Loucy (cell line): ENCODE measurements at regions not wholly inside any gene's neighbourhood (a gene's known extent, or its start where the extent isn't known, plus 50 kb on each side); places are given as distances from the start of the nearest gene placed in this dataset.

Source experiments
- H2AFZ ChIP-seq: fragments of 200-600 bp; sonication (generic); 2 replicates; pipeline ENCODE4 v1.6.0; 2016; ENCODE audit warnings: antibody characterized with exemption, mild to moderate bottlenecking, low read length, moderate library complexity
- H3F3A ChIP-seq: fragments of 200-600 bp; 2 replicates; pipeline ENCODE4 v1.6.0; 2016; ENCODE audit warnings: antibody characterized with exemption, low read depth, mild to moderate bottlenecking
- H3K27me3 ChIP-seq: fragments of 200-600 bp; sonication (generic); 2 replicates; pipeline ENCODE4 v1.6.1; 2014; ENCODE audit warnings: low read length, mild to moderate bottlenecking; ENCODE audit not compliant: insufficient read depth, poor library complexity, severe bottlenecking
- H3K36me3 ChIP-seq: fragments of 200-600 bp; sonication (generic); 2 replicates; pipeline ENCODE4 v1.6.1; 2016; ENCODE audit warnings: low read length; ENCODE audit not compliant: insufficient read depth
- H3K4me1 ChIP-seq: fragments of 200-600 bp; sonication (generic); 2 replicates; pipeline ENCODE4 v1.5.1; 2014; ENCODE audit warnings: low read length, mild to moderate bottlenecking; ENCODE audit not compliant: insufficient read depth, poor library complexity, severe bottlenecking
- H3K4me2 ChIP-seq: fragments of 200-600 bp; sonication (generic); 2 replicates; pipeline ENCODE4 v1.6.0; 2014; ENCODE audit warnings: antibody characterized with exemption, low read length, low read depth, mild to moderate bottlenecking; ENCODE audit not compliant: poor library complexity, severe bottlenecking
- H3K4me3 ChIP-seq: fragments of 200-600 bp; sonication (generic); 2 replicates; pipeline ENCODE4 v1.5.1; 2014; ENCODE audit warnings: low read length, mild to moderate bottlenecking, mixed read lengths; ENCODE audit not compliant: poor library complexity, severe bottlenecking
- H3K79me2 ChIP-seq: fragments of 200-600 bp; sonication (generic); 2 replicates; pipeline ENCODE4 v1.6.1; 2014; ENCODE audit warnings: low read length; ENCODE audit not compliant: insufficient read depth
- H3K9ac ChIP-seq: fragments of 200-600 bp; sonication (generic); 2 replicates; pipeline ENCODE4 v1.6.0; 2014; ENCODE audit warnings: mild to moderate bottlenecking, low read depth, low read length, moderate library complexity; ENCODE audit not compliant: poor library complexity, severe bottlenecking
- H3K9me2 ChIP-seq: fragments of 200-600 bp; sonication (generic); replicated peaks from 2 replicates; pipeline ENCODE4 v1.6.1; 2016; ENCODE audit warnings: low read depth, low read length, mixed read lengths
- H3K9me3 ChIP-seq: fragments of 200-600 bp; sonication (generic); 2 replicates; pipeline ENCODE4 v1.6.1; 2014; ENCODE audit warnings: mild to moderate bottlenecking, antibody characterized with exemption, low read length, low read depth; ENCODE audit not compliant: insufficient read depth
- H4K20me1 ChIP-seq: fragments of 200-600 bp; sonication (generic); 2 replicates; pipeline ENCODE4 v1.6.0; 2014; ENCODE audit warnings: antibody characterized with exemption, low read length, mild to moderate bottlenecking; ENCODE audit not compliant: insufficient read depth, poor library complexity, severe bottlenecking
- EZH2phosphoT487 ChIP-seq: fragments of 200-600 bp; IDR thresholded peaks from 2 replicates; pipeline ENCODE4 v1.6.1; 2018; ENCODE audit warnings: antibody characterized with exemption, mild to moderate bottlenecking, moderate library complexity, borderline replicate concordance
- TF ChIP-seq, protein P1 (sequence below): fragments of 200-600 bp; sonication (generic); conservative IDR thresholded peaks from 2 replicates; pipeline ENCODE4 v1.5.1; 2014; ENCODE audit warnings: mild to moderate bottlenecking, antibody characterized with exemption, low read length

DNA sequence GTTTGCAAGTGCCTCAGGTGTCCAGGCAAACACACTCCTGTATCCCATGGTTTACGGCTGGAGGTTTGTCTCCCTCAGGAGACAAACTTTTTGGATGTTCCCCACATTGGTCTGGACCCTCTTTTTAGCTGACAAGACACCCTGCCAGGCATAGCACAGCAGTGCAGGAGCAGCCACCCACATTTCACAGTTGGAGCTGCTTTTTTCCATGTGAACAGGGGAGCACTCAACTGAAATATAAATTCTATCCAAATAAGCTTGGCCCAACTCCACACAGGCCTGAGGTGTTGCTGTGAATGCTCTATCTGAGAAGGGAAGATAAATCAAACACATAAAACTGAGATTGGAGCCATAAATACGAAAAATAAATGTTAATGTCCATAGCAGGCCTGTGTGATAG, 501.3 kb upstream of the IL12A start:
- H4K20me1 ChIP-seq: no peaks in the 10 kb centered on the region
- no peaks in the 10 kb centered on the region for H3K36me3 ChIP-seq
- H3K4me1 ChIP-seq: no peaks in the 10 kb centered on the region
- H3K9ac ChIP-seq: no peak overlapping the region
- no peaks in the 10 kb centered on the region for H3K9me2 ChIP-seq
- H3F3A ChIP-seq: no peaks in the 10 kb centered on the region
- no peak for TF ChIP-seq EZH2phosphoT487
- TF ChIP-seq, protein P1, sequence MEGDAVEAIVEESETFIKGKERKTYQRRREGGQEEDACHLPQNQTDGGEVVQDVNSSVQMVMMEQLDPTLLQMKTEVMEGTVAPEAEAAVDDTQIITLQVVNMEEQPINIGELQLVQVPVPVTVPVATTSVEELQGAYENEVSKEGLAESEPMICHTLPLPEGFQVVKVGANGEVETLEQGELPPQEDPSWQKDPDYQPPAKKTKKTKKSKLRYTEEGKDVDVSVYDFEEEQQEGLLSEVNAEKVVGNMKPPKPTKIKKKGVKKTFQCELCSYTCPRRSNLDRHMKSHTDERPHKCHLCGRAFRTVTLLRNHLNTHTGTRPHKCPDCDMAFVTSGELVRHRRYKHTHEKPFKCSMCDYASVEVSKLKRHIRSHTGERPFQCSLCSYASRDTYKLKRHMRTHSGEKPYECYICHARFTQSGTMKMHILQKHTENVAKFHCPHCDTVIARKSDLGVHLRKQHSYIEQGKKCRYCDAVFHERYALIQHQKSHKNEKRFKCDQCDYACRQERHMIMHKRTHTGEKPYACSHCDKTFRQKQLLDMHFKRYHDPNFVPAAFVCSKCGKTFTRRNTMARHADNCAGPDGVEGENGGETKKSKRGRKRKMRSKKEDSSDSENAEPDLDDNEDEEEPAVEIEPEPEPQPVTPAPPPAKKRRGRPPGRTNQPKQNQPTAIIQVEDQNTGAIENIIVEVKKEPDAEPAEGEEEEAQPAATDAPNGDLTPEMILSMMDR: no peak
- no peak overlapping the region for H3K4me2 ChIP-seq
- H2AFZ ChIP-seq: no peak overlapping the region
- H3K4me3 ChIP-seq: no peak overlapping the region
- H3K9me3 ChIP-seq: no peaks in the 10 kb centered on the region
- no peaks in the 10 kb centered on the region for H3K79me2 ChIP-seq
- H3K27me3 ChIP-seq: no peaks in the 10 kb centered on the region

DNA sequence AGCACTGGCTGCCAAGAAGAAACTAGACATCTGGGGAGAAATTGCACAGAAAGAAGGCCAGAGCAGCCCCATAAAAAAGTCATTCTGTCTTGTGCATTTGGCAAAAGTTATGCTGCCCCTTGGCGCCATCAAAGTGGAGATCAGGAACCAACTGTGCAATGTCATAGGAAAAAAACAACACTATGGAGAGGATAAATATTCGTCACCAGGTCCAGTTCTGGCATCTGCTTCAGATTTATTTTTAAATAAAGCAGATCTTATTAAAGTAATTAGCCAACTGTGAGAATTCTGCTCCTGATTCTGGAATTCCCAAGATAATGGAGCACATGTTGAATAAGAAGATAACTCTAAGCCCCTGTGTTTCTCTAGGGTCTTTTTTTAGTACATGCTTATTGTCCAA, 500.0 kb upstream of the IL12A start:
- no peaks in the 10 kb centered on the region for H3K4me1 ChIP-seq
- no peaks in the 10 kb centered on the region for H3K9me2 ChIP-seq
- H2AFZ ChIP-seq: no peak overlapping the region
- H3K9ac ChIP-seq: no peak overlapping the region
- no peaks in the 10 kb centered on the region for H3K27me3 ChIP-seq
- no peak for TF ChIP-seq EZH2phosphoT487
- TF ChIP-seq, protein P1: no peak
- H3K79me2 ChIP-seq: no peaks in the 10 kb centered on the region
- no peak overlapping the region for H3K4me3 ChIP-seq
- no peaks in the 10 kb centered on the region for H4K20me1 ChIP-seq
- no peaks in the 10 kb centered on the region for H3F3A ChIP-seq
- H3K9me3 ChIP-seq: no peaks in the 10 kb centered on the region
- H3K4me2 ChIP-seq: no peak overlapping the region
- H3K36me3 ChIP-seq: no peaks in the 10 kb centered on the region

DNA sequence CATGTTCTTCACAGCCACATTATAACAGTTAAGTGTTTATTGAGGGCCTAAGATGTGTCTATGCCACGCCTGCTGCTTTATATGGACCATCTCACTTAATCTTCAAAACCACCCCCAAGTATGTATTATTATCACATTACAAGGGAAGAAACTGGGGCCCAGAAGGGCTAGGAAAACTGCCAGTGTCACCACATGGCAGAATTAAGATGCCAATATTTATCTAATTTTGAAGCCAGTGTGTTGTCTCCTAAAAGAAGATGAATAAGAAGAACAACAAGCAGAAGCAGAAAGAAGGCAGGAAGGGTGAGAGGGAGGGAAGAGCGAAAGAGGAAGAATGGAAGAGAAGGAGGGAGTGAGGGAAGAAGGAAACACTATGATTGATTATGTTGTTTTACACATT, 491.3 kb upstream of the IL12A start:
- Histone ChIP-seq H3K27me3 (no peaks in the 10 kb centered on the region), H3K4me2 (no peak overlapping the region), H3K79me2 (no peaks in the 10 kb centered on the region), H3K4me3 (no peak overlapping the region), H3K9ac (no peak overlapping the region), H3F3A (no peaks in the 10 kb centered on the region), H3K4me1 (no peaks in the 10 kb centered on the region), H4K20me1 (no peaks in the 10 kb centered on the region), H3K9me3 (no peaks in the 10 kb centered on the region), H3K36me3 (no peaks in the 10 kb centered on the region), H2AFZ (no peak overlapping the region), H3K9me2 (no peaks in the 10 kb centered on the region)
- TF ChIP-seq EZH2phosphoT487: no peak
- TF ChIP-seq, protein P1: no peak
